ENCODE measurements at regions not wholly inside any gene's neighbourhood (a gene's known extent, or its start where the extent isn't known, plus 50 kb on each side); places are given as distances from the start of the nearest gene placed in this dataset.

- no peak for TF ChIP-seq MAX (IDR thresholded peaks at IDR 0.05)
- no peak for TF ChIP-seq POLR2AphosphoS5 (IDR thresholded peaks at IDR 0.05; ENCODE audit: low read depth, low read length)
- TF ChIP-seq ZNF274 (IDR thresholded peaks at IDR 0.05; ENCODE audit: borderline replicate concordance, extremely low read depth, low read length): no peak
- TF ChIP-seq NRF1 (IDR thresholded peaks at IDR 0.05; ENCODE audit: low read depth, low read length): no peak
- no peak for TF ChIP-seq SIRT6 (IDR thresholded peaks at IDR 0.05; ENCODE audit: low read length)
- TF ChIP-seq FOSL1 (IDR thresholded peaks at IDR 0.05; ENCODE audit: insufficient read depth, low read depth, low read length): no peak
- TF ChIP-seq CTBP2 (IDR thresholded peaks at IDR 0.05; ENCODE audit: borderline replicate concordance, insufficient read depth, insufficient read length, low read length): no peak
- TF ChIP-seq CHD1 (IDR thresholded peaks at IDR 0.05; ENCODE audit: low read depth, low read length): no peak
Observed at GRCh38 chr3:118802325-118803095, 232.1 kb downstream of the IGSF11 start (continued).
